PC-3 (cell line): ENCODE measurements at regions not wholly inside any gene's neighbourhood (a gene's known extent, or its start where the extent isn't known, plus 50 kb on each side); places are given as distances from the start of the nearest gene placed in this dataset.

Source experiments
- ATAC-seq: fragments of 200-7000 bp; cut with Tn5 transposase; 2 replicates; pipeline ENCODE4 v1.9.1; 2020; ENCODE audit warnings: mild to moderate bottlenecking, moderate library complexity
- BruUV-seq: library from RNA; stranded (reverse); fragments of 400-500 nt; replicated peaks from 2 replicates; lab custom pipeline; 2021; lab: Mats Ljungman, UMichigan
- CTCF ChIA-PET: fragments of 300-600 bp; sonication (Branson Sonifier 250); formaldehyde crosslinking; loops from one replicate; lab custom pipeline; 2022; ENCODE audit warnings: antibody characterized with exemption; lab: Charles Lee
- POLR2A ChIA-PET: fragments of 300-600 bp; sonication (Branson Sonifier 250); formaldehyde crosslinking; loops from one replicate; lab custom pipeline; 2022; ENCODE audit warnings: antibody characterized with exemption; ENCODE audit not compliant: unreplicated experiment; lab: Charles Lee
- DNase-seq: peaks from one replicate; pipeline ENCODE4 v3.0.0-alpha.2; 2015
- H2AFZ ChIP-seq: fragments of 300-600 bp; sonication (generic); 2 replicates; pipeline ENCODE4 v1.6.0; 2016; ENCODE audit warnings: antibody characterized with exemption, low read length
- H3F3A ChIP-seq: fragments of 300-600 bp; sonication (generic); one replicate; pipeline ENCODE4 v1.6.0; 2017; ENCODE audit warnings: antibody characterized with exemption, low read length, control low read depth, mild to moderate bottlenecking; ENCODE audit not compliant: unreplicated experiment
- H3K27ac ChIP-seq: fragments of 300-600 bp; sonication (generic); 2 replicates; pipeline ENCODE4 v1.5.1; 2016; ENCODE audit warnings: mild to moderate bottlenecking, low read length
- H3K27me3 ChIP-seq: fragments of 300-600 bp; sonication (generic); 2 replicates; pipeline ENCODE4 v1.6.1; 2016; ENCODE audit warnings: low read length, mixed read lengths
- H3K36me3 ChIP-seq: fragments of 300-600 bp; sonication (generic); 2 replicates; pipeline ENCODE4 v1.6.1; 2016; ENCODE audit warnings: low read depth, mixed run types, low read length, mixed read lengths
- H3K4me1 ChIP-seq: fragments of 300-600 bp; sonication (generic); 2 replicates; pipeline ENCODE4 v1.5.1; 2016; ENCODE audit warnings: low read length; ENCODE audit not compliant: insufficient read depth
- H3K4me2 ChIP-seq: fragments of 300-600 bp; sonication (generic); 2 replicates; pipeline ENCODE4 v1.6.0; 2016; ENCODE audit warnings: low read length
- H3K4me3 ChIP-seq: fragments of 300-600 bp; sonication (generic); 2 replicates; pipeline ENCODE4 v1.5.1; 2016; ENCODE audit warnings: mild to moderate bottlenecking, low read length, mixed read lengths
- H3K79me2 ChIP-seq: fragments of 300-600 bp; sonication (generic); 2 replicates; pipeline ENCODE4 v1.6.1; 2017; ENCODE audit warnings: low read length, mixed read lengths
- H3K9ac ChIP-seq: fragments of 300-600 bp; sonication (generic); 2 replicates; pipeline ENCODE4 v1.6.0; 2016; ENCODE audit warnings: mild to moderate bottlenecking, low read length
- H3K9me2 ChIP-seq: fragments of 300-600 bp; sonication (generic); replicated peaks from 2 replicates; pipeline ENCODE4 v1.6.1; 2016; ENCODE audit warnings: mixed run types, low read length, mixed read lengths
- H3K9me3 ChIP-seq: fragments of 300-600 bp; sonication (generic); 2 replicates; pipeline ENCODE4 v1.6.1; 2016; ENCODE audit warnings: low read length, mixed read lengths
- H4K20me1 ChIP-seq: fragments of 300-600 bp; sonication (generic); 2 replicates; pipeline ENCODE4 v1.6.1; 2016; ENCODE audit warnings: low read length, mixed read lengths
- EZH2 ChIP-seq: fragments of 300-600 bp; sonication (generic); IDR thresholded peaks from one replicate; pipeline ENCODE4 v1.6.1; 2017; ENCODE audit warnings: antibody characterized with exemption, mild to moderate bottlenecking, low read length; ENCODE audit not compliant: unreplicated experiment
- EZH2phosphoT487 ChIP-seq: fragments of 300-600 bp; sonication (generic); IDR thresholded peaks from 2 replicates; pipeline ENCODE4 v1.6.1; 2018; ENCODE audit warnings: mild to moderate bottlenecking, antibody characterized with exemption, low read length, borderline replicate concordance
- intact Hi-C: fragments of 100-400 bp; cut with micrococcal nuclease; formaldehyde crosslinking; loops from 2 replicates; pipeline ENCODE4 v1.9.0; 2023
- TF ChIP-seq, protein P1 (sequence below): fragments of 300-600 bp; sonication (generic); conservative IDR thresholded peaks from 2 replicates; pipeline ENCODE4 v1.5.1; 2017; ENCODE audit warnings: antibody characterized with exemption, low read depth, mild to moderate bottlenecking, low read length

DNA sequence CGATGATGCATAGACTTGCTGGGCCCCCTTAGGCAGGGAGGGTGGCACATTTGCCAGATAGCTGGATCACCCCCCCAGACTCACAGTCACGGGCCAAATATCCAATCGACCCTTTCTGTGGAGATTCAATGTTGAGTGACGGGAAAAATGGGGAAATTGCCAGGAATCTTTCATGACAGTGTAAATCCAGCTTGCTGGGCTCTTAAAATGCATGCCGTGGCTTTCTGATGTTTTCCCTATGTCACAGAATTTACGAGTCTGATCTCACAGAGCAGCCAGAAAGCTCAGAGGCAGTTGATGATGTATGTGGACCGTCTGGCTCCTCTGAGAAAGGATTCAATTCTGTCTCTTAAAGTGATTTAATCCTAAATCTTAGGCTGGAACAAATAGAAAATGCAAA is 150.1 kb upstream of the ZNF644 start:
- no TSS peak for BruUV-seq
- Histone ChIP-seq H4K20me1 (no peaks in the 10 kb centered on the region), H3F3A (no peaks in the 10 kb centered on the region), H3K27me3 (peaks cover 67% of the 10 kb centered on the region), H3K4me3 (no peak overlapping the region), H3K27ac (no peak overlapping the region), H3K9me3 (no peaks in the 10 kb centered on the region), H3K79me2 (no peaks in the 10 kb centered on the region), H3K9me2 (no peaks in the 10 kb centered on the region), H2AFZ (no peak overlapping the region), H3K4me1 (no peaks in the 10 kb centered on the region), H3K9ac (no peak overlapping the region), H3K4me2 (no peak overlapping the region), H3K36me3 (no peaks in the 10 kb centered on the region)
- TF ChIP-seq, protein P1, sequence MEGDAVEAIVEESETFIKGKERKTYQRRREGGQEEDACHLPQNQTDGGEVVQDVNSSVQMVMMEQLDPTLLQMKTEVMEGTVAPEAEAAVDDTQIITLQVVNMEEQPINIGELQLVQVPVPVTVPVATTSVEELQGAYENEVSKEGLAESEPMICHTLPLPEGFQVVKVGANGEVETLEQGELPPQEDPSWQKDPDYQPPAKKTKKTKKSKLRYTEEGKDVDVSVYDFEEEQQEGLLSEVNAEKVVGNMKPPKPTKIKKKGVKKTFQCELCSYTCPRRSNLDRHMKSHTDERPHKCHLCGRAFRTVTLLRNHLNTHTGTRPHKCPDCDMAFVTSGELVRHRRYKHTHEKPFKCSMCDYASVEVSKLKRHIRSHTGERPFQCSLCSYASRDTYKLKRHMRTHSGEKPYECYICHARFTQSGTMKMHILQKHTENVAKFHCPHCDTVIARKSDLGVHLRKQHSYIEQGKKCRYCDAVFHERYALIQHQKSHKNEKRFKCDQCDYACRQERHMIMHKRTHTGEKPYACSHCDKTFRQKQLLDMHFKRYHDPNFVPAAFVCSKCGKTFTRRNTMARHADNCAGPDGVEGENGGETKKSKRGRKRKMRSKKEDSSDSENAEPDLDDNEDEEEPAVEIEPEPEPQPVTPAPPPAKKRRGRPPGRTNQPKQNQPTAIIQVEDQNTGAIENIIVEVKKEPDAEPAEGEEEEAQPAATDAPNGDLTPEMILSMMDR: no peak
- no peak for TF ChIP-seq EZH2phosphoT487
- TF ChIP-seq EZH2: no peak
- DNase-seq: no peak
- ChIA-PET CTCF (no interaction called here), POLR2A (interaction anchor here (0.5 kb wide), 1 partner anchor 150 kb away, joined by 3 read pairs; no protein-coding TSS in a partner anchor)
- intact Hi-C loops: no loop called here
- no peak for ATAC-seq

DNA sequence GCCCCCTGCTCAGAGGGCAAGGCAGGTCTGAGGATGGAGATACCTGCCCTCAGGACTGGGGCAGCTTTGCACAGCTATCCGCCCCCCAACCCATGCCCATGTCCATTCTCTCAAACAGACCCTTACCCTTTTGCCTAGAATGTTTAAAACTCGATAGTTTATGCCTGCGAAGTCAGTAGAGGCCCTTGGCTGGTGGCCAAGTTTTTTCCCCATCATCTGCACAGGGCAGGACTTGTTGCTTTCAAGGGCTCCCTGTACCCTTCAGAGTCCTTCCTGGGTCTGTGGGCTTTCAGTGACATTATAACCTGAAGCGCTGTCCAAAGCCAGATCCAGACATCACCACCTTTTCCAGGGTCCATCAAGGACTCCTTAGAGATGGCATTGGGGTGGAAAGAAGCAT is 148.7 kb upstream of the ZNF644 start:
- Histone ChIP-seq H3K9me2 (no peaks in the 10 kb centered on the region), H3K4me1 (no peaks in the 10 kb centered on the region), H3K4me2 (no peak overlapping the region), H3K9ac (no peak overlapping the region), H3K36me3 (no peaks in the 10 kb centered on the region), H4K20me1 (no peaks in the 10 kb centered on the region), H3K9me3 (no peaks in the 10 kb centered on the region), H3K27me3 (peaks cover 54% of the 10 kb centered on the region), H3F3A (no peaks in the 10 kb centered on the region), H3K27ac (no peak overlapping the region), H3K79me2 (no peaks in the 10 kb centered on the region), H3K4me3 (no peak overlapping the region), H2AFZ (no peak overlapping the region)
- BruUV-seq: no TSS peak
- ChIA-PET CTCF (no interaction called here), POLR2A (no interaction called here)
- TF ChIP-seq, protein P1: no peak
- no peak for TF ChIP-seq EZH2phosphoT487
- TF ChIP-seq EZH2: no peak
- no peak for ATAC-seq
- intact Hi-C loops: no loop called here
- DNase-seq: no peak

GRCh38 chr1:91166106-91166712 is 144.4 kb upstream of the ZNF644 start:
- DNase-seq (peak; percentile 72), ATAC-seq (peak; percentile 83)
- Histone ChIP-seq H3K27me3 (peaks cover 10% of the 10 kb centered on the region; the same call in 1 of the 2 replicates), H3K4me3 (no peak overlapping the region), H3K9me2 (no peaks in the 10 kb centered on the region), H3K9ac (no peak overlapping the region), H3K4me2 (no peak overlapping the region), H3K27ac (no peak overlapping the region), H2AFZ (no peak overlapping the region), H4K20me1 (no peaks in the 10 kb centered on the region), H3K9me3 (no peaks in the 10 kb centered on the region), H3K79me2 (no peaks in the 10 kb centered on the region), H3K4me1 (no peaks in the 10 kb centered on the region), H3K36me3 (no peaks in the 10 kb centered on the region), H3F3A (no peaks in the 10 kb centered on the region)
- BruUV-seq: no TSS peak
- no peak for TF ChIP-seq EZH2phosphoT487
- TF ChIP-seq, protein P1: peak; percentile 90
- TF ChIP-seq EZH2: no peak
- intact Hi-C loops: loop anchor here (1.0 to 5.0 kb wide), 5 partner anchors 112 to 1054 kb away; partner anchors contain the start of gene HFM1
- ChIA-PET CTCF (interaction anchor here (0.6 to 1.8 kb wide), 11 partner anchors 25 to 445 kb away, joined by 3 to 18 read pairs (median 4); no protein-coding TSS in a partner anchor), POLR2A (no interaction called here)
